ENCODE measurements at regions not wholly inside any gene's neighbourhood (a gene's known extent, or its start where the extent isn't known, plus 50 kb on each side); places are given as distances from the start of the nearest gene placed in this dataset.
A peak's percentile ranks its signal among the peaks of the same experiment; 100 is the strongest.

GRCh38 chr10:45198486-45199204, 116.8 kb downstream of the OR13A1 start:
- TF ChIP-seq ZC3H10 (CRISPR knock-in tag; IDR thresholded peaks at IDR 0.05), result no peak
- no peak for TF ChIP-seq TCF4 (CRISPR knock-in tag; IDR thresholded peaks at IDR 0.05; ENCODE audit: borderline replicate concordance)
- TF ChIP-seq OSR1 (CRISPR knock-in tag; IDR thresholded peaks at IDR 0.05), result no peak
- no peak for TF ChIP-seq PPARA (CRISPR knock-in tag; IDR thresholded peaks at IDR 0.05; ENCODE audit: borderline replicate concordance)
- TF ChIP-seq PATZ1 (CRISPR knock-in tag; IDR thresholded peaks at IDR 0.05; ENCODE audit: borderline replicate concordance), result no peak
- TF ChIP-seq ZFP3 (CRISPR knock-in tag; IDR thresholded peaks at IDR 0.05), result no peak
- no peak for TF ChIP-seq ZNF565 (CRISPR knock-in tag; conservative IDR thresholded peaks at IDR 0.05; ENCODE audit: low read depth)
- no peak for TF ChIP-seq ISL1 (CRISPR knock-in tag; IDR thresholded peaks at IDR 0.05)
- TF ChIP-seq CREB5 (CRISPR knock-in tag; IDR thresholded peaks at IDR 0.05; ENCODE audit: low read depth), result no peak
- TF ChIP-seq GLIS3 (CRISPR knock-in tag; IDR thresholded peaks at IDR 0.05), result no peak
- TF ChIP-seq ARNTL (CRISPR knock-in tag; IDR thresholded peaks at IDR 0.05; ENCODE audit: borderline replicate concordance, low read depth), result no peak
- peak; percentile 16; the same call in 1 of the 3 replicates for ATAC-seq

DNA sequence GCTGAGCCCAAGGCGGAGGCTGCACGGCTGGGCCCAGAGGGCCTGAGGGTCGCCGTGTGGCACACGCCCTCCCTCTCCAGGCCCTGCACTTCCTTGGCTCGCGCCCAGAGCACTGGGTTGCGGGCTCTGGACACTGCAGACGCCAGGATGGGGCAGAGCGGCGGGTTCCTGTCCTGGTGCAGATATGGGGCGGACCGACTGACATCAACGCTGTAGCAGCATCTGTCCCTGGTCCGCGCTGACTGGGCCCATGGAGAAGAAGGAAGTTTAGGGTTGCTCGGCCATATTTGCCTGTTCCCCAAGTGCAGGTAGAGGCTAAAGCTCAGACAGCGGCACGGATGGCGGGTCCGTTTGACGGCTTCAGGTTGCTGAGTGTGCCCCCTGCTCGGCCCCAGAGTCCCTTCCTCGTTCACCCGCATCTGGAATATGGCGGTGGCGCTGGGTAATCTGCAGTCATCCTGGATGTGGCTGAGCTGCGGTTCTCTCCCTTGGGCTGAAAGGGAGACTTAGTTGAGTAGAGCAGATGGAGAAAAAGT, 116.1 kb downstream of the OR13A1 start:
- ATAC-seq, result no peak; the same call in 2 of the 3 replicates

DNA sequence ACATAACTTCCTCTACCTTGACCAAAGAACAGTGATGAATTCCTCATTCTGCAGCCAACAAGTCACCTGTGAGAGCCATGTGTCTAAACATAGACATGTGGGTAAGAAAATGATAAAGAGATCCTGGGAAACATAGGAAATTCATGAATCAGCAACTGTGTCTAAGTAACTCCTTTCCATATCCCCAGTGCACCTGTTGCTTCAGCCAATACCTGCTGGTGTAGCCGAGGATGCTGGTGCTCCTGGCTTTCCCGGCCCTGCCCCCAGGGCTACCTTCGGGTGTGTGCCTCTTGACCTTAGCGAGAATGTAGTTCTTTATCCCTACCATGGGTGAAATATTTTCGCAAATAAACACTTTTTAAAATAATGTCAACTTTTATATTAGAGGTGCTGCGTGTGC, 114.1 kb downstream of the OR13A1 start:
- no peak for ATAC-seq
- TF ChIP-seq SNAI2 (CRISPR knock-in tag; IDR thresholded peaks at IDR 0.05) (no peak), TOX (CRISPR knock-in tag; IDR thresholded peaks at IDR 0.05; ENCODE audit: borderline replicate concordance) (no peak), ISL1 (CRISPR knock-in tag; IDR thresholded peaks at IDR 0.05) (no peak), ZNF565 (CRISPR knock-in tag; conservative IDR thresholded peaks at IDR 0.05; ENCODE audit: low read depth) (no peak), ZC3H10 (CRISPR knock-in tag; IDR thresholded peaks at IDR 0.05) (no peak), PATZ1 (CRISPR knock-in tag; IDR thresholded peaks at IDR 0.05; ENCODE audit: borderline replicate concordance) (no peak), BACH2 (CRISPR knock-in tag; IDR thresholded peaks at IDR 0.05; ENCODE audit: borderline replicate concordance) (no peak), TSHZ2 (CRISPR knock-in tag; IDR thresholded peaks at IDR 0.05) (no peak), CSRNP3 (CRISPR knock-in tag; IDR thresholded peaks at IDR 0.05) (no peak), OSR1 (CRISPR knock-in tag; IDR thresholded peaks at IDR 0.05) (no peak), CREB5 (CRISPR knock-in tag; IDR thresholded peaks at IDR 0.05; ENCODE audit: low read depth) (no peak), CSDC2 (CRISPR knock-in tag; IDR thresholded peaks at IDR 0.05) (no peak), ESRRG (CRISPR knock-in tag; IDR thresholded peaks at IDR 0.05) (no peak), ARNTL (CRISPR knock-in tag; IDR thresholded peaks at IDR 0.05; ENCODE audit: borderline replicate concordance, low read depth) (no peak), ZFP30 (CRISPR knock-in tag; IDR thresholded peaks at IDR 0.05) (no peak), POU6F1 (CRISPR knock-in tag; IDR thresholded peaks at IDR 0.05; ENCODE audit: borderline replicate concordance, low read depth) (no peak)

More for the DNA sequence above, 116.1 kb downstream of the OR13A1 start:
- no peak for TF ChIP-seq ZFP3 (CRISPR knock-in tag; IDR thresholded peaks at IDR 0.05)
